HTR-8/SVneo (cell line): ENCODE measurements at regions not wholly inside any gene's neighbourhood (a gene's known extent, or its start where the extent isn't known, plus 50 kb on each side); places are given as distances from the start of the nearest gene placed in this dataset.
A peak's percentile ranks its signal among the peaks of the same experiment; 100 is the strongest.

Experiments used
- DNase-seq: peaks from one replicate; pipeline ENCODE4 v3.0.0; 2011; ENCODE audit warnings: low spot score, mixed read lengths; ENCODE audit not compliant: insufficient read length
- FAIRE-seq: peaks from 2 replicates; lab custom pipeline; 2011; peaks lifted over from hg19 to GRCh38; lab: Jason Lieb, UNC

DNA sequence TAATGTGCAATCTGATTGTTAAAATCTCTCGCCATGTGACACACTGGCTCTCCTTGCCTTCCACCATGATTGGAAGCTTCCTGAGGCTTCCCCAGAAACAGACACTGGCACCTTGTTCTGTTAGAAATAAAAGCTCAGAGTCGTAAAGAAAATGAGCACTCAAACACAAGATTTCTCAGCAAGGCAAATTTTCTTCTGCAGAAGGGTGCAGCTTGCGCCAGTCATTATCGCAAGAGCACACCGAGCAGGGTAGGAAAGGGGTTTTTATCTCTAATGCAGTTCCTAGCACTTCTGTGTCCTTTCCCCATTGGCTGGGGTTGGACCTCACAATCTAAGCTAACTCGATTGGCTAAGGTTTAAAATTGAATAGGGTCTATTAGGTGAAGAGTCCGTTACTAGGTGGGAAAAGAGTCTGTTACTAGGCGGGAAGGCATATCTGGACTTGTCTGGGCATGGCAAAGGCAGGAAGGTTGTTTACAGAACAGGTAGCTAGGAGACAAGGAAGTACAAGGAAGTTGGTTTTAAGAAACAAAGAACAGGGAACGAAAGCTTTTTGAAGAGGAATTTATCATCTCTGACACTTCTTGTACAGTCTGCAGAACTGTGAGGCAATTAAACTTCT is 62.6 kb upstream of the BICD1 start:
- no peak for DNase-seq
- FAIRE-seq, result no peak

DNA sequence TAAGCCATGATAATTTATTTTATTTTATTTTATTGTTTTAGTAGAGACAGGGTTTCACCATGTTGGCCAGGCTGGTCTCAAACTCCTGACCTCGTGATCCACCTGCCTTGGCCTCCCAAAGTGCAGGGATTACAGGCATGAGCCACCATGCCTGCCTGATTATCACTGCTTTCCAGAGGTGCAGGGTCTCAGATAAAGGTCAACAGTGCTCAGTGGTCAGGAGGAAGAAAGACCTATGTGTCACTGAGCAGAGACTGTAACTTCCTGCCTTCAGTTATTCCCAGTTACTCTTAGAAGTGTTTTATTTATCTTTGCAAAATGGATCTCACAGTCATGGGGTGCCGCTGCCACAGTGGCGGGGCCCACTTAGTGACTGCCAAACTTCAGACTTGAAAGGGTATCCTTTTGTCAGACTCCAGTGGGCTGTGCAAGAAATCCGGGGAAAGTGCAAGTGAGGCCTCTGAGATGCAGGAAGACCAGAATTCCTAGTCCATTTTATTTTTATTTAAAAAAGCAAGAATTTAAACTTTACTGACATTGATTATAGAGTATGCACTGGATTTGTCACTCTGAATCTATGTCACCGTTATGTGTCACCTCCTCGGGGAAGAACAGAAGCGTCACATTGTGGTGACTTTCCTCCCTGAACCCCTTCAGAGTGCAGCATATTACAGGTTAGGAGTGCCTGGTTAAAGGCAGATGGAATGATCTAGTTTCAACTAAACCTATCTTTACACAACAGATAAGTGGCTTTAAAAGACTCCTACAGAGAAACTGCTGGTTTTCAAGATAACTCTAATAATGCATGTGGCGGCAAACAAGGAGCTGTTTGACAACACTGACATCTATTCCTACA is 59.1 kb upstream of the BICD1 start:
- no peak for FAIRE-seq

DNA sequence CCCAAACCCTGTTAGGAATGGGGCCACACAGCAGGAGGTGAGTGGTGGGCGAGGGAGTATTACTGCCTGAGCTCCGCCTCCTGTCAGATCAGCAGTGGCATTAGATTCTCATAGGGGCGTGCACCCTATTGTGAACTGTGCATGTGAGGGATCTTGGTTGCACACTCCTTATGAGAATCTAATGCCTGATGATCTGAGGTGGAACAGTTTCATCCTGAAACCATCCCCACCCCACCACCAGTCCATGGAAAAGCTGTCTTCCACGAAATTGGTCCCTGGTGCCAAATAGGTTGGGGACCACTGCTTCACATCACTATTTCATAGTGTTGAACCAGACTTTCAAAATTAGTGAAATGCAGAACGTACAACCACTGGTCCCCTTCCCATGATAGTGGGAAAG is 57.9 kb upstream of the BICD1 start:
- DNase-seq (no peak), FAIRE-seq (no peak)

More for the DNA sequence above, 59.1 kb upstream of the BICD1 start:
- DNase-seq, result no peak

DNA sequence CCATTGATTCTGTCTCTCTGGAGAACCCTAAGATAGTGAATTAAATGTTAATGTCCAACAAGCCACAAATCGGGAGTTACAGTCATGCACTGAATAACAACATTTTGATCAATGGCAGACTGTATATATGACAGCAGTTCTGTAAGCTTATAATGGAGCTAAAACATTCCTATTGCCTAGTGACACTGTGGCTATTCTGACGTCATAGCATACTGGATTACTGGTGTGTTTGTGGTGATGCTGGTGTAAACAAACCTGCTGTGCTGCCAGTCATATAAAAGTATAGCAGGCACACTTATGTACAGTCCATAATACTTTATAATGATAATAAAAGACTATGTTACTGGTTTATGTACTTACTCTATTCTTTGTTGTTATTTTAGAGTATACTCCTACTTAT is 56.7 kb upstream of the BICD1 start:
- FAIRE-seq (no peak), DNase-seq (no peak)

DNA sequence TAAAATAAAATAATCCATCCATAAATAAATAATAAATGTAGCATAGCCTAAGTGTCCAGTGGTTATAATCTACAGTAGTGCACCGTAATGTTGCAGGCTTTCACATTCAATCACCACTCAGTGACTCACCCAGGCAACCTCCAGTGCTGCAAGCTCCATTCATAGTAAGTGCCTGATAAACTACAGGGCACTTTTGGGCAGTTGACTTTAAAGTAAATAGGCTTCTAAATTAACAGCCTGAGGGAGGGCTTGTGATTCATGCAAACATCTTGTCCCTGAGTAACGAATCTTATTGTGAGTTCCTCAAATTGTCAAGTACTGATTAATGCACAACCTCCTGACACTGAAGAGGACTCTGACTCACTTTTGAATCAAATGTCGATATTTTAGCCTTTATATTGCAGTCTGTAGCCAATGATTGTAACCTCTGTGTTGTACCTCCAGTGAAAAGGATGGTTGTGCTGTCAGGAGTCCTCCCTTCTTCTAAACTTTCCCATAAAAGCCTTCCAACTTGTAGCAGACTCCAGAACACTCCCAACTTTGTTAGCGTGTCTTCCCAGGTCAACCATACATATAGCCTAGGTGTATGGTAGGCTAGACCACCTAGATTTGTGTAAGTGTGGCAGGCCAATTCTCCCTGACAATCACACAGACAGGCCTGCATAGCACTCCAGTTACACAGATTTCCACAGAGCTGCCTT is 55.0 kb upstream of the BICD1 start:
- DNase-seq (peak; percentile 28), FAIRE-seq (no peak)

DNA sequence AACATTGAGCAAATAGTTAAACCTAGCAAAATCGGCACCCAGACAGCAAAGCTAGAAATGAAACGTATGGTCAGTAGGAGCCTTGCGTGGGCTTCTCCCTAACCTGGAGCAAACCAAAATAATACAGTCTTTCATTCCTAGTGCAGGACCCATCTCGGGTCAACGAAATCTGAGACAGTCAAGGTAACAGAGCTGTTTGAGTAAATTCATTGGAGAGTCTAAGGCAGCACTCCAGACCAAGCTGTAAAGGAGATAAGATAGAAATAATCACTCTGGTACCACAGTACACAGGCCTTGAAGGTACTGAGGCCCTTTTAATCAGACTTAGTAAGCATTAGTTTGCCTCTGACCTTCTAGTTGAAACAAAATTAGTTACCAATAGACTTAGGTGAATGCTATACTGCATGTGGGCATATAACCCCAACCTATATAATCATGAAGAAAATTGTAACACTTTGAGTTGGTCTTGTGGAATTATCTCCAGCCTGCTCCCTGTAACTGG is 54.4 kb upstream of the BICD1 start:
- FAIRE-seq, result no peak
- no peak for DNase-seq

DNA sequence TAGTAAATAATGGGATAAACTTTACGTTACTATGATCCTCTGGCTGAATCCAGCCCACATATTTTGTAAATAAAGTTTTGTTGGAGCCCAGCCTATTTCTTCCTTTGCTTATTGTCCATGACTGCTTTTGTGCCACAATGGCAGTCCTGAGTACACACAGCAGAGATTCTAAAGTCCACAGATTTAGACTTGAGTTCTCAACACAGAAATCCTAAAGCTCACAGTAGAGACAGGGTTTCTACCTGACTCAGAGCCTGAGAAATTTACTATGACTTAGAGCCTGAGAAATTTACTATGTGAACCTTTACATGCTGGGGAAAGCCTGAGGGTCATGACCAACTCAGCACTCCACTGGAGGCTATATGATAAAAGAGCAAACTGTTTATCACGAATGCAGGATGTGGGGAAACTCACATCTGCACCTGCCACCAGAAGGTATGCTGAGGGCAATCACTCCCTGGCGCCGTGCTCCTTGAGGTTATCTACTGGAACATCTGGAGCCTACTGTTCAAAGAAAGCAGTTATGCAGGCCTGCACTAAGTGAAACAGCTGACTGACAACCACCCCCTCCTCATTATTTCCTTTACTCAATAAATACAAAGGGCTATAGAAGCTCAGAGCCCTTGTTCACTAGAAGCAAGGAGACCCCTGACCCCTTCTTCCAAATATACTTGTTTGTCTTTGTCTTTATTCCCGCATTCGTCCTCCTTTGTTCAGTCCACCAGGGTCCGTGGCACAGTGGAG is 52.6 kb upstream of the BICD1 start:
- FAIRE-seq, result no peak

More for the DNA sequence above, 52.6 kb upstream of the BICD1 start:
- DNase-seq, result no peak
